ENCODE measurements at regions not wholly inside any gene's neighbourhood (a gene's known extent, or its start where the extent isn't known, plus 50 kb on each side); places are given as distances from the start of the nearest gene placed in this dataset.

DNA sequence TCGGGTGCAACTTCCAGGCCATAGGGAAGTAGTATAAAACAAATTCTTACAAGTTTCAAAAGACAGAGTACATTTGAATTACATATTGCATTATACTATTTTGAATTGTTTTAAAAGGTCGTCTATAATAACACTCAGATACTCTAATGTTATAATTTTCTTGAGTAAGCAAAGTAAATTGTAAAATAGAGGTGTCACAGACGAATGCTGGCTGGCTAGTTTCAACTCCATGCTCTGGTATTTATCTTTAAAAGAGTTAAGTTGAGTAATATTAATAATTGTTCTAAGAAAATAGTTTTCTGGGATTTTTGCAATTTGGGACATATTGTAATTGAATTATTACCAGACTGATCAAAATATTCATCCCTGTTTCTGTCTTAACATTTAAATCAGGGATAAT lies 764.9 kb downstream of the TECRL start:
- no peak for DNase-seq (ENCODE audit: low read depth in 4 of 4, low spot score in 3 of 4)

DNA sequence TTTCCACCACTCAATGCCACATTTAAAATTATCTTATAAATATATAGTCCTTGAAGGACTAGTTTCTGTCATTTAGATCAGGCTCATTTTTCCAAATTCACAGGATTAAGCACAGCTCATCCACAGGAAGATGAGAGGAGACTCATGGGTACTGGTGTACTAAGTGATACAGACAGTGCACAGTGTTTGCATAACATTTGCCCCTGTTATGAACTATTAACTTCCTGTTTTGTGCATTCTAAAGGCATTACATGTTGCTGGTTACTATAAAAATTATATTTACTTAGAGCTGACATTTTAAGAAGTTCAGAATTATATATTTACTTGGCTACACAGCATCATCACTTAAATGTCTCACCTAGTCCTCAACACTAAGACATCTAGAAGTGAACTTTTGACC lies 772.0 kb downstream of the TECRL start:
- DNase-seq (ENCODE audit: low read depth in 4 of 4, low spot score in 3 of 4): no peak

DNA sequence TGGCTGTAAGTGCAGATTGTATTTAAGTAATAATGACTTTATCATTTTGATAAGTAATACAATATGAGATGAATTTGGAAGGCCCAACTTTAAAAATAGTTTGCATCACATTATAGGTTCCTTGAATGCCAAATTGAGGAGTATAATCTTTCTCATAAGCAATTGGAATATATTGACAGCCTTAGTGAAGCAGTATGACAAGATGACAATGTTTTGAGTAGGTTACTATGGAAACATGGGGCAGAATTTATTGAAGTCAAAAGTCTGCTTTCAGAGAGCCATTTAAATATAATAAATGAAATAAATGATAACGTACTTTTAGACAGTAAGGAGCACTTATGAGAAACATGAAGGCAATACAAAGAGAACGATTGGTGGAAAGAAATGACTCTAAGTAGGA lies 776.4 kb downstream of the TECRL start:
- no peak for DNase-seq (ENCODE audit: low read depth in 4 of 4, low spot score in 3 of 4)

DNA sequence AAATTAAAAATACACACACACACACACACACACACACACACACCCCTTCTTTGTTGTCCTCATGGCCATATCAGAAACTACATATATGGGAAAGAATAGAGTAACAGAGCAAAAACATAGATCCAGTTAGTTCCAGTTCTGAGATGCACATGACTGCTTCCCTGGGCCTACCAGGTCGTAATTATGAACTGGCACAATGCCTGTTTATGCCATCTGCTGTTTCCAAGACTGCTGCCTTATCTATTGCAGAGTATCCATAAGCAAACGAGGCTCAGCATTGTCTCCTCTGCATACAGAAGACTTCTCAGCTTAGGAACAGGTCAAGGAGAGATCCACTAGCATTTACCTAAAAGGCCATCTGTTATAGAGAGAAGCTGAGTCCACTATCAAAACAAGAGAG lies 789.0 kb downstream of the TECRL start:
- DNase-seq (ENCODE audit: low read depth in 4 of 4, low spot score in 3 of 4): peak in 1 of 4 donors; percentile 1

DNA sequence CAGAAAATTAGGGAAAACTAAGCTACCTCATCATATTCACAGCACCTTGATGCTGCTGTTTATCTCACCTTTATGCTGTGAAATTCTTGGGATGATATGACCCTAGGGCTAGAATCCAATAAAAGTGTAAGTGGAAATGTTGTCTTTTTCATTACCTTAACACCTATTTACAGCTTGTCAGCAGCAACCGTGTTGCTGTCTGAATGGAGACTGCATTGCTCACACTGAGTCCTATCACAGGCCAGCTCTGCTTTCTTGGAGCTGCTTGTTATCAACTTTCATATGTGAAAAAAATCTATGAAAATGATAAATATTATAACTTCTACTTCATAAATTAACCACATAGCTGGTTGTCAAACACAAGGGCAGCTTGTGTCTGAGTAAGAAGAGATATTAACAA lies 789.5 kb downstream of the TECRL start:
- DNase-seq (ENCODE audit: low read depth in 4 of 4, low spot score in 3 of 4): no peak

DNA sequence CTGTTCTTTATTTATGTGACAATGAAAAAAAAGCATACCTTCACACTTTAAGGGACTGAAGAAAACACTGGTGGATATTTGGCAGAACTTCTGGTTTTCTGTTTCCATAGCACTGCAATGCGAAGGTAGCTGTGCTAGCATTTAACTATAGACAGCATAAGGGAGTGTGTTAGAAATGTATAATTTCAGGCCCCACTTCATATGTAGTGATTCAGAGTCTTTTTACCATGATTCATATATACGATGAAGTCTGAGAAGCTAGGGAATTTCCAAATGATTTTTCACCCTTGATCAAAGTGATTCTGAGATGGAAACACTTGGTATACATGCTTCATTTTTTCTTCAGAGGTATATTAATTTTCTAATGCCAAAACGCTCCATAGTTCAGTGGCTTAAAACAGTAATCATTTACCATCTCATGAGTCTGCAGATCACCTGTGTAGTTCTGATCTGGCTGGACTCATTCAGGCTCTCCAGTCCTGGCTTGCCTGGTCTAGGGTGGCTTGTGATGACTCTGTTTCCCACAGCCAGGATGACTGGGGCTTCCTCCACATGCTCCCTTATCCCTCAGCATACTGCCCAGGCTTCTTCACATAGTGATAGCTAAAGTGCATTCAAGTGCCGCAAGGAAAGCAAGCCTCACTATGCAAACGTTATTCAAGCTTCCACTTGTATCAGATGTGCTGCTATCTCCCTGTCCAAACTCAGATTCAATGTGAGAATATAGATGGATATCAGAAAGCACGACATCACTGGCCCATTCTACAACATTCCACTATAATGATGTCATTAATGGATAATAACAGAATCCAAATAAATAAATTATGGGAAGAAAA lies 790.1 kb downstream of the TECRL start:
- DNase-seq (ENCODE audit: low read depth in 4 of 4, low spot score in 3 of 4): no peak

DNA sequence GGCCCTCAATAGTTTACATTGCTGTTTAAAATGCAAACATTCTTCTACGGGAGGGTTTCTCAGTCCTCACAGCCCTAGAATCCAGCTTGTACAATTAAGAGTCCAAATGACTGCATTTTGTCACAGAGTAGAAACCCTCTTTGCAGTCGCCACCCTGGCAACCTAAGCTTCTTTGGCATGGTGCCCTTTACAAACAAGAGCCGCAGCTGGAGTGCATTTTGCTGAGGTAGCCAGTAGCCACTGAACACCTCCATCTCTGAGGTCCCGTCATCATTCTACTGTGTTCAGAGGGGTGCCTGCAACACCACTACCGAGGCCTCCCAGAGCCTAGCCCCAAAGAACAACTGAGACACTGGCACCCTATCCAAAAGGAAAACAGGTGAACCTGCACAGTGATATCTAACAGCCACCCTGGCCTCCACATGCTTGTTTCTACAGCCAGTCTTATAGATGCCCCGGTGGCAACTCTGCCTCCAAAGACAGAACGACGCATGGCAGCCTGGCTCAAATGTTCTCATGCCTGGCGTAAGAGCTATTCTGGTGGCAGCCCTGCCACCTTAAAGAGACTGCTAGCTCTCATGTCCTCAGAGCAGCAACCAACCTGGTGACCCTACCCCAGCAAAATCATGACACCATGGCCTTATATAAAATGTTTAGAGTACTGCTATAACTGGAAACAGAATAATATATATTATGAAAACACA lies 801.9 kb downstream of the TECRL start:
- DNase-seq (ENCODE audit: low read depth in 4 of 4, low spot score in 3 of 4): no peak

DNA sequence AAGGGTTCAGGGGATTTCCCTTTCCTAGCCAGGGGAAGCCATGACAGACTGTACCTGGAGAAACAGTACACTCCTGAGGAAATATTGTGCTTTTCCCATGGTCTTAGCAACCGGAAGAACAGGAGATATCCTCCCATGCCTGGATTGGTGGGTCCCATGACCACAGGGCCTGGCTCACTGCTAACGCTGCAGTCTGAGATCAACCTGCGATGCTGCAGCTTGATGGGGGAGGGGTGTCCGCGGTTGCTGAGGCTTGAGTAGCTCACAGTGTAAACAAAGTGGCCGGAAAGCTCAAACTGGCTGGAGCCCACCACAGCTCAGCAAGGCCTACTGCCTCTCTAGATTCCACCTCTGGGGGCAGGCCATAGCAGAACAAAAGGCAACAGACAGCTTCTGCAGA lies 819.5 kb downstream of the TECRL start:
- DNase-seq (ENCODE audit: low read depth in 4 of 4, low spot score in 3 of 4): no peak

DNA sequence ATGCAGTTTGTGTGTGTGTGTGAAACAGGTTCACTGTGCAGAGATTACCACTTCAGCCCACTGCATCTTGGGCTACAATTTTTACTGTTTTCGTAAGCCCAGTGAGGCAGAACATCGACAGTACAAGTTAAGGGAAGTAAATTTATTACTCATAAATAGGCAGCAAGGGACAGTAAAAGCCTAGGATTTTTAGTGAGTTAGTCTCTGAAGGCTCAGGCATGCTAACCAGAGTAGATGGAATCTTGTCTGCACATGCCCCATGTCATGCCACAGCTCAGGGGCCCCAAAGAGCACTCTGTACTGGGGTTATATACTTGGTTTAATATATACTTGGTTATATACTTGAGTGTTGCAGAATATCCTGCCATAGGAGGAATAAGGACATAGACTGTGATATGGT lies 825.7 kb downstream of the TECRL start:
- DNase-seq (ENCODE audit: low read depth in 4 of 4, low spot score in 3 of 4): no peak

DNA sequence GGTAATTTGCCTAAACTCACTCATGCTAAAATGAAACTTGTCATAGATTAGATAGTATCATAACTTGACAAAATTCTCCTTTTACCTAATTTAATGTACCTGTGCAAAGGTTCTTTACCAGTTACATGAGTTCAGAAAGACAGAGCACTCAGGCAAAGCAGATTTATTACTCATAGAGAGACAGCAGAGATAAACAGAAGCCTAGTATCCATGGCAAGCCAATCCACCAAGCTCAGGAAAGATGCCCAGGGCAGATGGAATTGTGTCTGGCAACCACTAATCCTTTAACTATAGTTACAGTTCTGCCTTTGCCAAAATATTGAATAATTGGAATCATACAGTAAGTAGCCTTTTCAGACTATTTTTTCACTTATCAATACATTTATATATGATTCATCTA lies 826.2 kb downstream of the TECRL start:
- DNase-seq (ENCODE audit: low read depth in 4 of 4, low spot score in 3 of 4): no peak

DNA sequence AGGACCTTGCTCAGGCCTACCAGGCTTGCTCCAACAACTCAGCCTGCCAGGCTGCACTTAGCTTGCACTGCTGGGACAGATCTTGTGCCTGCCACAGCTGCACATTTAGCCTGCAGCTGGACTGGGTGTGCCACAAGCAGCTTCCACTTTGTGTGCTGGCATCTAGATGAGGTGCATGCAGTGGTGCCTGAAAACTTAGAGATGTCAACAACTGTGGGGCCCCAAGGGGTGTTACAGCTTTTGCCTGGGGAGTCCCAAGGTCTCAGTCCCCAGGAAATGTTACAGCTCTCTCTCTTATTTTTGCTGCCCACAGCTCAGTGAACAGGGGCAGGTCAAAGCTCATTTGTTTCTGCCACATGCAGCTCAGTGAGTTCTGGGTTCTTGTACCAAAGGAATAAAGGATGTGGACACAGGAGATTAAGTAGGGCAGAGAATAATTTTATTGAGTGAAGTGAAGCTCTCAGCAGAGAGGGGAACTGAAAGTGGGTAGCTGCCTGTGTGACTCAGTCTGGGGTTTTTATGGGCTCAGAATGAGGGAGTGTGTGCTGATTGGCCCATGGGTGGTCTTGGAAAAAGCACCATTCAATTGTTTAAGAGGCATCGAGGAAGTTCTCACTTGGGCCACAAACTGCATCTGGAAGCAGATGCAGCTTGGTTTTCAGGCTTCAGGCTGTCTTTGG lies 828.3 kb downstream of the TECRL start:
- no peak for DNase-seq (ENCODE audit: low read depth in 4 of 4, low spot score in 3 of 4)

DNA sequence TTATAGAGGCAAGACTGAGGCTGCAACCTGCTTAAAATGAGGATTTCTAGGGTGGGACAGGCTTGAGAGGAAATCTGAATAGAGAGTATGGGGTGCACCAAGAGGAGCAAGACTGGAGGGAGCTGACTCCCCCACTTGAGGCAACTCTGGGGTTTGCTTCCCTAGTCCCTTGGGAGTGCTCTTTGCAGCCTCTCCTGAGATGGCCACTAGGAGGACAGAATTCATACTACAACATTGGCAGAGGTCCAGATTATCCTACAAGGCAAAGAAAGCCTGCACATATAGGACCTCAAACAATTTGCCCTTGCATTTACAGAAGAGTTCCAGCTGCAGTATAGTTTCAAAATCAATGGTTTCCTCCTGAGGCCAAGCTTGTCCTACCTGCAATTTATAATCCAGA lies 830.9 kb downstream of the TECRL start:
- DNase-seq (ENCODE audit: low read depth in 4 of 4, low spot score in 3 of 4): no peak

DNA sequence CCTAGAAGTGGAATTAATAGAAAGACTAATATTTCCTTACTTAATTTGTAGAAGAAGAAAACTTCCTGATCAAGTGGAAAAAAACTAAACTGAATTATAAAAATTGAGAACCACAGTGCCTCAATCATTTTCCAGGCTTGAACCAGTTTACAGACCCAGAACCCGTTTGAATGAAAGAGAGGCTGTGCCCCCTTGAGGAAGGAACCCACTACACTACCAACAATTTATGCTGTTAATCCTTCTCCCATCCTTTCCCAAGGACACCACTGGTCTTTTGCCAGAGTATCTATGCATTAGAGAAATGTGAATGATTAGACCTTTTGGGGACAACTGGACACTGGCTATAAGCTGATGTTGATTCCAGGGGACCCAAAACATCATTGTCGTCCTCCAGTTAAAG lies 842.6 kb downstream of the TECRL start:
- no peak for DNase-seq (ENCODE audit: low read depth in 4 of 4, low spot score in 3 of 4)

DNA sequence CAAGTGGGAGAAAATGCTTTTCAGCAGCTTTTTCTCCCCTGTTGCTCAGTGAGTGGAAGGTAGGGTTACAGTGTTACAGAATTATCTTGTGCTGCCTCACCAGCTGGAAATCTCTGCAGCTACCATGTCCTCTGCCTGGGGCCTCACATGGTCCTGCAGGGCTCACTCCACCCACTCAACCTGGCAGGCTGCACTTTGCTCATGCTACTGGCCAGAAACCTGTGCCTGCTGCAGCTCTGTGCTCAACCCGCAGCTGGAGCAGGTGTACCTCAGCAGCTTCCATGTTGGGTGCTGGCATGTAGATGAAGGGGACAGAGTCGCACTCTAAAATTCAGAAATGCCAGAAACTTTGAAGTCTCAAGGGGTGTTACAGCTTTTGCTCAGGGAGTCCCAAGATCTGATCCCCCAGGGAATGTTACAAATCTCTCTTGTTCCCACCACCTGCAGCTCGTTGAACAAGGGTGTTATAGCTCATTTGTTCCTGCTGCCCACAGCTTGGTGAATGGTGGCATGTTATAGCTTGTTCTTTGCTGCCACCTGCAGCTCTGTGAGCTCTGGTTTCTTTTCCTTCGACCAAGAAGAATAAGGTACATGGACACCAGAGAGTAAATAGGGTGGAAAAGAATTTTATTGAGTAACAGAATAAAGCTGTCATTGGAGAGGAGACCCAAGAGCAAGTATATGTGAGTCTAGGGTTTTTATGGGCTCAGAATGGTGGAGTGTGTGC lies 845.8 kb downstream of the TECRL start:
- DNase-seq (ENCODE audit: low read depth in 4 of 4, low spot score in 3 of 4): no peak

DNA sequence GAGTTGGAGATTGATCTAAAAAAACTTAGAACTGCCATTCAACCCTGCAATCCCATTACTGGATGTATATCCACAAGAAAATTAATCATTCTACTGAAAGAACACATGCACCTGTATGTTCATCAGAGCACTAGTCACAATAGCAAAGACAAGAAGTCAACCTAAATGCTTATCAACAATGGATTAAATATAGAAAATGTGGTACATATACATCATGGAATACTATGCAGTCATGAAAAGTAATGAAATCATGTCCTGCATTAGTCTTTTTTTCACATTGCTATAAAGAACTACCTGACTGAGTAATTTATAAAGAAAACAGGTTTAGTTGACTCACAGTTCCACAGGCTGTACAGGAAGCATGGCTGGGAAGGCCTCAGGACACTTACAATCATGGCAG lies 850.5 kb downstream of the TECRL start:
- no peak for DNase-seq (ENCODE audit: low read depth in 4 of 4, low spot score in 3 of 4)

DNA sequence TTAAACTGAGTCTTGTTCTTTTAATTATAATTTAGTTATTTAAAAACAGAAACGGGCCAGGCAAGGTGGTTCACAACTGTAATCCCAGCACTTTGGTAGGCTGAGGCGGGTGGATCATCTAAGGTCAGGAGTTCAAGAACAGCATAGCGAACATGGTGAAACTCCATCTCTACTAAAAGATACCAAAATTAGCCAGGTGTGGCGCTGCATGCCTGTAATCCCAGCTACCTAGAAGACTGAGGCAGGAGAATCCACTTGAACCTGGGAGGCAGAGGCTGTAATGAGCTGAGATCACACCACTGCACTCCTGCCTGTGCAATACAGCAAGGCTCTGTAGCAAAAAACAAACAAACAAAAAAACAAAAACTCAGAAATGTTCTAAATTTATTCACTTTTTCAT lies 852.9 kb downstream of the TECRL start:
- DNase-seq (ENCODE audit: low read depth in 4 of 4, low spot score in 3 of 4): no peak

DNA sequence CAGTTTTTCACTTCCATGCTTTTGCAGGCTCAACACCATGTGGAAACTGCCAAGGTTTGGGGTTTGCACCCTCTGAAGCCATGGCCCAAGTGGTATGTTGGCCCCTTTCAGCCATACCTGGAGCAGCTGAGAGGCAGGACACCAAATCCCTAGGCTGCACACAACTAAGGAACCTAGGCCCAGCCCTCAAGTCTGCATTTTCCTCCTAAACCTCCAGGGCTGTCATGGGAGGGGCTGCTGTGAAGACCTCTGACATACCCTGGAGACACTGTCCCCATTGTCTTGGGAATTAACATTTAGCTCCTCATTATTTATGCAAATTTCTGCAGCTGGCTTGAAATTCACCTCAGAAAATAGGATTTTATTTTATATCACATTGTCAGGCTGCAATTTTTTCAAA lies 856.1 kb downstream of the TECRL start:
- DNase-seq (ENCODE audit: low read depth in 4 of 4, low spot score in 3 of 4): no peak

DNA sequence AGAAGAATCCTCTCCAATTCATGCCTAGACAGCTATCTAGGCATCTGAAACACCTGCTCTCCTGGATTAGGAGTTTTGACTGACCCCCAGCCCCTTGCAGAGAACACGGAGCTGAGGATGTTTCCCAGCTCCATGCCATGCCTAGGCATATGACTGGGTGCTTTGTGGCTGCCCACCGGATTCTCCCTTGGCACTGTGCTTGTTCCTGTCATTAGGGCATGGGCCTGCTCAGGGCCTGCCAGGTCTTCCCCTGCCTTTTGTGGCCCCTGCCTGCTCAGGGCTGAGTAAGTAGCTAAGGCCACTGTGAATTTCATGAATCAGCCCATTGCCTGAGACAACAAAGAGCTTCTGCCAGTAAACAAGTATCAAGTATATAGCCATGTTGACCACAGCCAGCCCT lies 867.4 kb downstream of the TECRL start:
- DNase-seq (ENCODE audit: low read depth in 4 of 4, low spot score in 3 of 4): no peak

DNA sequence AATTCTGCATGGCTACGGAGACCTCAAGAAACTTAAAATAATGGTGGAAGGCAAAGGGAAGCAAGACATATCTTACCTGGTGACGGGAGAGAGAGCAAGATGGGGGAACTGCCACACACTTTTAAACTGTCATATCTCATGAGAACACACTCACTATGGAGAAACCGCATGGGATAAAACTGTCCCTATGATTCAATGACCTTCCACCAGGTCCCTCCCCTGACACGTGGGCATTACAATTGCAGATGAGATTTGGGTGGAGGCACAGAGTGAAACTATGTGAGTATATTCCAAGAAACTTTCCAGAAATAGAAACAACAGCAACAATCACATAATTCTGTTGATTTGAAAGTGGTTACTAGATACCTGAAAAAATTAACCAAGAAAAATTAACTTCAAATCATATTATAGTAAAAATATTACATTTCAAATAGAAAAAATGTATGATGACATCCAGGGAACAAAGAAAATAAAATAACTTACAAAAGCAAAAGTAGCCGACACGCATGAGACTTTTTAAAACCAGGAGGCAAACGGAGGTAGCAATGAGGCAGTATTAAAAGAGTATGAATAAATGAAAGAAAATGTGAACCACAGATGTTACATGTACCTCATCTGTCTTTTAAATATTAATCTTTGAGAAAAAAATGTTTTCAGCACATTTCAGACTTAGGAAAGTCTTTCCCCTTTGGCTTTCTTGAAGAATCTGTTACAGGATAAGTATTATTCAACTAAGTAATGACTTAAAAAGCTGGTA lies 879.5 kb downstream of the TECRL start:
- no peak for DNase-seq (ENCODE audit: low read depth in 4 of 4, low spot score in 3 of 4)

DNA sequence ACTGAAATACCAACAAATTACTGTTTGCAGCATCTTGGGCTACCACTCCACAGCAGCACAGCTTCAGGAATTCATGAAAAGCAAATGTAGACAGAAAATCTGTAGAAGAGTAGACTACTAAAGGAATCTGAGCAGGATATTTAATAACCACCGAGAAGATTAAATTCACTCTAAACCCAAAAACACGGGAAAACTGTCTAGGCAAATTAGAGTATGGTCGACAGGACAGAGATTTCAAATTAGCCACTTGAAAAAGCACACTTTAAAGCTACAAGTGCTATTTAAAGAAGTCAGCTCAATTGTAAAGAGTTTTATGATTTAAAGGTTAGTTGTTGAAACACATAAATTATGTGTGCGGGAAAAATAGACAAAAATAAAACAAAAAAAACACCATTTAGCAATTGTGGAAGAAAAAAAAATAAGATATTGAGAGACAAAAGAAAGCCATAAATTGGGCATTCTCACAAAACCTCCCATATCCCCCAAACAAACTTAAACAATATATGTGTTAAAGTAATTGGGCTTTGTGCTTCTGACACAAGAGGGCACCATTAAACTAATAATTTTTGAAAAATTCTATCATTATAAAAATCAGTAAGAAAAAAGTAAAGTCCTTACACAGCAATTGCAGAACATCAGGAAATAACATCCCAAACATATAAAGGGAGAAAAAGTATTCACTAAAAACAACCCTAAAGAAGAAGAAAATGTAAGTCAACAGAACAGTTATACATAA lies 880.8 kb downstream of the TECRL start:
- DNase-seq (ENCODE audit: low read depth in 4 of 4, low spot score in 3 of 4): no peak

Data from left renal pelvis (tissue), 4 donors.